ENCODE measurements at regions not wholly inside any gene's neighbourhood (a gene's known extent, or its start where the extent isn't known, plus 50 kb on each side); places are given as distances from the start of the nearest gene placed in this dataset.
"Not testable (repeated sequence)": the region's sequence is repeated elsewhere in the genome, so short reads cannot be mapped to it uniquely, and the experiment has no call there.

DNA sequence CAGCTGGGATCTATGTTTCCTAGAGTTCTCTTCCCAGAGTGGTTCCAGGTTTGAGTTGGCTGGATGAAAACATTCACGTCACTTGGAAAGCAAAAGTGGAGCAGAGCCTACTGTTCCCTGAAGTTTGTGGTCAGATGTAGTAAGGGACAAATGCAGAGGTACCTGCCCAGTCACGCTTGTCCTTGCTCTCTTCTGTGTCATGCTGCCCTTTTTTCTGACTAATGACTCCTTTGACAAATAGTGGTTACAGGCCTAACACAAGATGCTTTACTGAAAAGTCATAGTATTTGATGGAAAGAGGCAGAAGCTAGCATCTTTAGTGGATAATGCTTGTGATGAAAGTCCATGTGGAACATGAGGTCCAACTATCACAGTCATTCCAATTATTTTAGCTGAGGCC lies 881.4 kb upstream of the B3GALT2 start:
- no peak for DNase-seq (ENCODE audit: low spot score)

DNA sequence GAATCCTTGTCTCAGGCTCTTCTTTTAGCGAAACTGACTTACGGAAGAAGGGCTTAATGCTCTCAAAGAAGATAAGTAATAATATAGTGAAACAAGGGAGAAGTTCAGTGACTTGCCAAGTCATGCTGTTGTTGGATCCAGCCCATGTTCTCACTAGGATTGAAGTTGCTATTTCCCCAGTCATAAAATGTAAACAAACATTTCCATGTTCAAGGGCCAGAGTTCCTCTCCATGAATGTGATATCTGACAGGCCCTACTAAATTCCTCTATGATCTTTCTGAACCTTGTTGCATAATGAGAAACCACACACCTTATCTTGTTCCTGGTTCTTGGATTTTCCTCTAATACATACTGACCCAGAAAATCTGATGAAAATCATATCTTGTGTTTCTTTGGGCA lies 876.5 kb upstream of the B3GALT2 start:
- no peak for DNase-seq (ENCODE audit: low spot score)

DNA sequence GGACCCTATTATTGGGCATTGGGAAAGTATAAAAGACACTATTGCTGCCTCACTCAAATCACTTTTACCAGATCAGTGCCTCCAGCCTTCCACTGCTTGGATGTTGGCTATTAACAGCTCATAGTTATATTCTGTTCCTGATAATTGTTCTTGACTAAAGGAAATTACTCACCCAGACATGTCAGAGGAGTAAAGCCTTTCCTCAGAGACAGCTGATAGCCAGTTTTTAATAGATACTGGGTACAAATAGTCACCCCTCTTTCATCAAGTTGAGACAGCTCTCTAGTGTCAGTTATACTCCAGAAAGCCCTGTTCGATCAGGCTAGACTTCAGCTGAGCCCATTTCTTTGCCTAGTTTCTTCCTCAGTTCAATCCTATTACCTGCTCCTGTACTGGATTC lies 876.1 kb upstream of the B3GALT2 start:
- DNase-seq (ENCODE audit: low spot score): no peak

GRCh38 chr1:194060481-194060880 lies 874.1 kb upstream of the B3GALT2 start:
- DNase-seq (ENCODE audit: low spot score): no peak

DNA sequence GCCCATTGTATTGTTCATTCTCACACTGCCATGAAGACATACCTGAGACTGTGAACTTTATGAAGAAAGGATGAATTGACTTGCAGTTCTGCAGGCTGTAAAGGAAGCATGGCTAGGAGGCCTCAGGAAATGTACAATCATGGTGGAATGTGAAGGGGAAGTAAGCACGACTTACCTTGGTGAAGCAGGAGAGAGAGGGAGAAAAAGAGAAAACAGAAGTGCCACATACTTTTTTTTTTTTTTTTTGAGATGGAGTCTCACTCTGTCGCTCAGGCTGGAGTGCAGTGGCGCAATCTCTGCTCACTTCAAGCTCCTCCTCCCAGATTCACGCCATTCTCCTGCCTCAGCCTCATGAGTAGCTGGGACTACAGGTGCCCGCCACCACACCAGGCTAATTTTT lies 871.9 kb upstream of the B3GALT2 start:
- DNase-seq (ENCODE audit: low spot score): not testable (repeated sequence)

- no peak for DNase-seq (ENCODE audit: low spot score)
These were observed 869.8 kb upstream of the B3GALT2 start for GRCh38 chr1:194056169-194056568.

DNA sequence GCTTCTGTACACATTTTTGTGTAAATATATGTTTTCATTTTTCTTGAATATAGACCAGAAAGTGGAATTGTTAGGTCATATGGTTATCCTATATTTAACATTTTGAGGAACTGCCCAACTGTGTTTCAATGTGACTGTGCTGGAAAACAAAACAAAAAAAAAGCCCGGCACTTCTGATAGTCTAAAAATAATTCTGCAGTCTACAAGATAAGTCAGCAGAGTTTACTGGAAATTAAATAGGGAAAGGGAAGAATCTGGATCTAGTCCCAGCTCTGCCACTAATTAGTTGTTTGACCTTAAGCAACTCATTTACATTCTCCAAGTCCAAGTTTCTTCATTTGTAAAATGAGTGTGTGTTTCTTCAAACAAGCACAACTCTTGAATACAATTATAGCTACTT lies 869.1 kb upstream of the B3GALT2 start:
- DNase-seq (ENCODE audit: low spot score): no peak

- no peak for DNase-seq (ENCODE audit: low spot score)
These were observed 866.3 kb upstream of the B3GALT2 start for GRCh38 chr1:194052514-194053338.

- DNase-seq (ENCODE audit: low spot score): no peak
These were observed 861.5 kb upstream of the B3GALT2 start for GRCh38 chr1:194047921-194048320.

GRCh38 chr1:194047206-194047605 lies 860.8 kb upstream of the B3GALT2 start:
- no peak for DNase-seq (ENCODE audit: low spot score)

GRCh38 chr1:194045416-194045815 lies 859.0 kb upstream of the B3GALT2 start:
- no peak for DNase-seq (ENCODE audit: low spot score)

DNA sequence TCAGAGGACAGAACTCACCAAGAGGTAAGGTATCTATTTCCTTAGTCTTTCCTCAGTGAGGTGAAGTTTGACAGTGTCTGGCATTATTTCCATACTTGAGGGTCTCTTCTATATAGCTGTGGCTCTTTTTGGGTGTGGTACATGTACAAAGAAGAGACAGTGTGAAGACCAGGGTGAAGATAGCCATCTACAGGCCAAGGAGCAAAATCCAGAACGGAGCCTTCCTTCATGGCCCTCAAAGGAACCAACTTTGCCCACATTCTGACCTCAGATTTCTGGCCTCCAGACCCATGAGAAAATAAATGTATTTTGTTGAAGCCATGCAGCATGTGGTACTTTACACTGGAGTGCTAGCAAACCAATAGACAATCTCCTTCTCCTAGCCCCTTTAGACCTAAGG lies 858.5 kb upstream of the B3GALT2 start:
- DNase-seq (ENCODE audit: low spot score): no peak

- no peak for DNase-seq (ENCODE audit: low spot score)
These were observed 857.8 kb upstream of the B3GALT2 start for GRCh38 chr1:194043984-194044755.

DNA sequence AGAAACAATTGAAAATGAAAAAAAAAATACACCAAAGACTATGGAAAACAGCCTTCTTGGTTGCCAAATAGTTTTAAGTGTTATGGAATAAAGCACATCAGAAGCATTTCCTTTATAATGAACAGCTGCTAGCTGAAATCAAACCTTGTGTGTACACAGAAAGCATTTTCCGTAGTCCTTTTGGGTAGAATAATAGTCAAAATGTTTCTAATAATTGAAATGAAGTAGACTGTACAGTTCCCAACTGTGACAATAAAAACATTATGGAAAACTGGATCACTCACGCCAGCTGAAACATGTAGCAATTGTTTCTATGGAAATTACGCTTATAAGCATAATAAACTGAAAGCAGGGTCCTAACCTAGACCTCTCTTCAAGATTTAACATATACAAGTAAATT lies 856.3 kb upstream of the B3GALT2 start:
- DNase-seq (ENCODE audit: low spot score): no peak

DNA sequence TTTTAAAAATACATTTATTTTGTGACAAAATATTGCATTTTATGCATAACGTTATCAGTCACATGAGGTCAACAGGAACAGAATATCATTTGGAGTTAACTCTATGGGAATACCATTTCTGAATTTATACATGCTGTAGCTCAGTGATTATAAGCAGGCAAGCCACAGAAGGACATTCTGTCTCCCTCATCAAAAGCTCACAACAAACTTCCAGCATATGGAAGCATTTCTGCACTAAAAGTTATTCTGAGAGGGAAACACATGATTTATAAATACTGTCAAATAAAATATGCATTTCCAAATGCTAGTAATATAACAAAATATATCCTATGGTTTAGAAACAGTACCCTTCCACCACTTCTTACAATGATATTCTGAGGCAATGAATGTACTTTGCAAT lies 854.1 kb upstream of the B3GALT2 start:
- DNase-seq (ENCODE audit: low spot score): no peak

DNA sequence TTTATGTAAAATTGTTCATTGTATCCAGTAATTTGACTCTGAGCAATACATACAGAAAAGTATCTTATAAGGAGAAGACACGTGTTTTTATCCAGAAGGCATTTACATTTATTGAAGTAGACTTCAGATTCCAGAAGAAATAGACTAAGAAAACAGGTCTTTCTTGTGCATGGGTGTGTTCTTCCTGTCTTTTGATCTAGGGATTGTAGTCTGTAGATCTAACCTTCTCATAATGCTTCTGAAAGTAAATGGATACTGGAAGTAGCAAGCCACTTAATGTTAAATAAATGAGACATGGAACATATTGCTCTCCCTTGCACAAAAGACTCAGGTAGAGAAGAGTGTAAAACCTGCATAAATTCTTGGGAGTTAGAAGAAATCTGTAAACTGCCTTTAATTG lies 853.2 kb upstream of the B3GALT2 start:
- DNase-seq (ENCODE audit: low spot score): no peak

GRCh38 chr1:194033646-194034045 lies 847.2 kb upstream of the B3GALT2 start:
- no peak for DNase-seq (ENCODE audit: low spot score)

- no peak for DNase-seq (ENCODE audit: low spot score)
These were observed 841.6 kb upstream of the B3GALT2 start for GRCh38 chr1:194028002-194028401.

GRCh38 chr1:194026422-194026821 lies 840.0 kb upstream of the B3GALT2 start:
- DNase-seq (ENCODE audit: low spot score): no peak

GRCh38 chr1:194024659-194025058 lies 838.2 kb upstream of the B3GALT2 start:
- DNase-seq (ENCODE audit: low spot score): no peak

GRCh38 chr1:194014014-194014413 lies 827.6 kb upstream of the B3GALT2 start:
- no peak for DNase-seq (ENCODE audit: low spot score)

DNA sequence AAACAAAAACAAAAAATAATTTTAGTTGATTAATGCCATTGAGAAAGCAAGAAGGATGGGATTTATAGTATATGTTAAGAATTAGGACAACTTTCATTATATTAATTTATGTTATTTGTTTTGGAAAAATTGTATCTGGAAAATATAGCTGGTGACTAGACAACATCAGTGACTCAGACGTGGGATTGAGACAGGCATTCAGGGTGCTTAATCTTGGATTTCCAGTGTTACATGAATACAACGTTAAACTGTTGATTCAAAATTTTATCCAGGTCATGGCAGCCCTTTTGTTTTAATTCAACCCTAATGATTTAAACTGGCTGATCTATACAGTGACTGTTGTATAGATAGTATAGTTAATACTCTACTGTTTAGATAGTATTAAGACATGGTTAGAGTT lies 827.1 kb upstream of the B3GALT2 start:
- no peak for DNase-seq (ENCODE audit: low spot score)

GRCh38 chr1:194004146-194004545 lies 817.7 kb upstream of the B3GALT2 start:
- no peak for DNase-seq (ENCODE audit: low spot score)
